DOHH2 (cell line): ENCODE measurements at regions not wholly inside any gene's neighbourhood (a gene's known extent, or its start where the extent isn't known, plus 50 kb on each side); places are given as distances from the start of the nearest gene placed in this dataset.
"Not testable (repeated sequence)": the region's sequence is repeated elsewhere in the genome, so short reads cannot be mapped to it uniquely, and the experiment has no call there.

Experiments
- H3F3A ChIP-seq: fragments of 200-600 bp; sonication (generic), shearing (Covaris generic); 2 replicates; pipeline ENCODE4 v1.6.0; 2016; ENCODE audit warnings: antibody characterized with exemption, mild to moderate bottlenecking; ENCODE audit not compliant: control insufficient read depth, insufficient read depth
- H3K27ac ChIP-seq: fragments of 200-600 bp; sonication (generic); 2 replicates; pipeline ENCODE4 v1.5.1; 2014; ENCODE audit warnings: low read depth, mild to moderate bottlenecking, low read length, moderate library complexity
- H3K27me3 ChIP-seq: fragments of 200-600 bp; sonication (generic); 2 replicates; pipeline ENCODE4 v1.6.1; 2014; ENCODE audit warnings: mild to moderate bottlenecking, low read length, mixed read lengths; ENCODE audit not compliant: control insufficient read depth
- H3K36me3 ChIP-seq: fragments of 200-600 bp; sonication (generic); 2 replicates; pipeline ENCODE4 v1.6.1; 2014; ENCODE audit warnings: mild to moderate bottlenecking, low read length, moderate library complexity, mixed read lengths; ENCODE audit not compliant: control insufficient read depth
- H3K4me1 ChIP-seq: fragments of 200-600 bp; sonication (generic); 2 replicates; pipeline ENCODE4 v1.6.1; 2014; ENCODE audit warnings: mild to moderate bottlenecking, low read length, mixed read lengths; ENCODE audit not compliant: control insufficient read depth
- H3K4me2 ChIP-seq: fragments of 200-600 bp; sonication (generic); 2 replicates; pipeline ENCODE4 v1.6.0; 2014; ENCODE audit warnings: mild to moderate bottlenecking, low read length, moderate library complexity
- H3K4me3 ChIP-seq: fragments of 200-600 bp; sonication (generic); 2 replicates; pipeline ENCODE4 v1.5.1; 2014; ENCODE audit warnings: mild to moderate bottlenecking, low read length, mixed read lengths
- H3K79me2 ChIP-seq: fragments of 200-600 bp; sonication (generic); 2 replicates; pipeline ENCODE4 v1.6.1; 2014; ENCODE audit warnings: mild to moderate bottlenecking, low read length, mixed read lengths; ENCODE audit not compliant: control insufficient read depth
- H3K9me2 ChIP-seq: fragments of 200-600 bp; sonication (generic); replicated peaks from 2 replicates; pipeline ENCODE4 v1.6.1; 2014; ENCODE audit warnings: mild to moderate bottlenecking, low read length, mixed read lengths; ENCODE audit not compliant: control insufficient read depth
- H3K9me3 ChIP-seq: fragments of 200-600 bp; sonication (generic); 2 replicates; pipeline ENCODE4 v1.6.1; 2014; ENCODE audit warnings: antibody characterized with exemption, low read length, mixed read lengths; ENCODE audit not compliant: control insufficient read depth, insufficient read depth
- H4K20me1 ChIP-seq: fragments of 200-600 bp; sonication (generic); 2 replicates; pipeline ENCODE4 v1.6.0; 2014; ENCODE audit warnings: low read depth, mild to moderate bottlenecking, antibody characterized with exemption, low read length, moderate library complexity; ENCODE audit not compliant: control insufficient read depth, insufficient read depth
- EZH2phosphoT487 ChIP-seq: fragments of 200-600 bp; sonication (generic); IDR thresholded peaks from 2 replicates; pipeline ENCODE4 v1.6.1; 2017; ENCODE audit warnings: borderline replicate concordance, mild to moderate bottlenecking, antibody characterized with exemption, low read length, moderate library complexity, mixed read lengths
- TF ChIP-seq, protein P1 (sequence below): fragments of 200-600 bp; sonication (generic); IDR thresholded peaks from one replicate; pipeline ENCODE4 v1.5.1; 2014; ENCODE audit warnings: antibody characterized with exemption, mild to moderate bottlenecking, low read depth, low read length; ENCODE audit not compliant: poor library complexity, severe bottlenecking

DNA sequence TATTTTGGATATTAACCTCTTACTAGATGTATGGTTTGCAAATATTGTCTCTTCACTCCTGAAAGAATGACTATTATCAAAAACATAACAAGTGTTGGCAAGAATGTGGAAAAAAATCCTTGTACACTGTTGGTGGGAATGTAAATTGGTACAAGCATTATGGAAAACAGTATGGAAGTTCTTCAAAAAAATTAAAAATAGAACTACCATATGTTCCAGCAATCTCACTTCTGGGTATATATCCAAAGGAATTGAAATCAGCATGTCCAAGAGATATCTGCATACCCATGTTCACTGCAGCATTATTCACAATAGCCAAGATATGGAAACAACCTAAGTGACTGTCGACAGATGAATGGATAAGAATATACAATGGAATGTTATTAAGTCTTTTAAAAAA lies 61.6 kb upstream of the KIT start:
- Histone ChIP-seq H3K9me3 (no peaks in the 10 kb centered on the region), H3K4me2 (no peak overlapping the region), H4K20me1 (no peaks in the 10 kb centered on the region), H3K27ac (no peak overlapping the region), H3K4me3 (no peak overlapping the region), H3K79me2 (no peaks in the 10 kb centered on the region), H3K27me3 (no peaks in the 10 kb centered on the region), H3K36me3 (no peaks in the 10 kb centered on the region), H3K9me2 (no peaks in the 10 kb centered on the region), H3K4me1 (no peaks in the 10 kb centered on the region), H3F3A (no peaks in the 10 kb centered on the region)
- TF ChIP-seq EZH2phosphoT487, result no peak
- TF ChIP-seq, protein P1, sequence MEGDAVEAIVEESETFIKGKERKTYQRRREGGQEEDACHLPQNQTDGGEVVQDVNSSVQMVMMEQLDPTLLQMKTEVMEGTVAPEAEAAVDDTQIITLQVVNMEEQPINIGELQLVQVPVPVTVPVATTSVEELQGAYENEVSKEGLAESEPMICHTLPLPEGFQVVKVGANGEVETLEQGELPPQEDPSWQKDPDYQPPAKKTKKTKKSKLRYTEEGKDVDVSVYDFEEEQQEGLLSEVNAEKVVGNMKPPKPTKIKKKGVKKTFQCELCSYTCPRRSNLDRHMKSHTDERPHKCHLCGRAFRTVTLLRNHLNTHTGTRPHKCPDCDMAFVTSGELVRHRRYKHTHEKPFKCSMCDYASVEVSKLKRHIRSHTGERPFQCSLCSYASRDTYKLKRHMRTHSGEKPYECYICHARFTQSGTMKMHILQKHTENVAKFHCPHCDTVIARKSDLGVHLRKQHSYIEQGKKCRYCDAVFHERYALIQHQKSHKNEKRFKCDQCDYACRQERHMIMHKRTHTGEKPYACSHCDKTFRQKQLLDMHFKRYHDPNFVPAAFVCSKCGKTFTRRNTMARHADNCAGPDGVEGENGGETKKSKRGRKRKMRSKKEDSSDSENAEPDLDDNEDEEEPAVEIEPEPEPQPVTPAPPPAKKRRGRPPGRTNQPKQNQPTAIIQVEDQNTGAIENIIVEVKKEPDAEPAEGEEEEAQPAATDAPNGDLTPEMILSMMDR, result no peak

DNA sequence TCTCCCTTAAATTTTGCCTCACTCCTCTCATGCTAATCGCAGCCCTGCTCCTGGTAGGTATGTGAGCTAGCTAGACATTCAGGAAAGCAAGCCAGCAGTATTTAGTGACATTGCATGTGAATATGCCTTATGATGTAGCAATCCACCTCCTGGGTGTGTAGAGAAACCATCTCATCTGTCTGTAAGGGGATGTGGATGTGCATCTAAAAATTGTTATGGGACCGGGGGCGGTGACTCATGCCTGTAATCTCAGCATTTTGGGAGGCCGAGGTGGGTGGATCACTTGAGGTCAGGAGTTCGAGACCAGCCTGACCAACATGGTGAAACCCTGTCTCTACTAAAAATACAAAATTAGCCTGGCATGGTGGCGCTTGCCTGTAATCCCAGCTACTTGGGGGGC lies 60.1 kb upstream of the KIT start:
- not testable (repeated sequence) for H3K79me2 ChIP-seq, H4K20me1 ChIP-seq, H3K4me2 ChIP-seq, H3K9me3 ChIP-seq, H3K27me3 ChIP-seq, H3K9me2 ChIP-seq, H3F3A ChIP-seq, H3K4me3 ChIP-seq, H3K36me3 ChIP-seq, H3K4me1 ChIP-seq, H3K27ac ChIP-seq

DNA sequence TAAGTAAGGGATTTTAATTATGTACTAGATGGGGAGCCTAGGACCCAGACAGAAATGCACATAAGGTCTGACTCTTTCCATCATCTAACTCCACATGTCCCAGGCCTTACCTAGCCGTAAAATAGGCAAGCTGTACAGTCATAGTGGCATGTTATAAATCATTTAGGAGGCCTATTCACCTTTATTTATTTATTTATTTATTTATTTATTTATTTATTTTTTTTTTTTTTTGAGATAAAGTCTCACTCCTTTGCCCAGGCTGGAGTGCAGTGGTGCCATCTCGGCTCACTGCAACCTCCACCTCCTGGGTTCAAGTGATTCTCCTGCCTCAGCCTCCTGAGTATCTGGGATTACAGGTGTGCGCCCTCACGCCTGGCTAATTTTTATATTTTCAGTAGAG lies 55.6 kb upstream of the KIT start:
- not testable (repeated sequence) for H3K9me2 ChIP-seq, H3K27me3 ChIP-seq, H3K9me3 ChIP-seq, H3K79me2 ChIP-seq, H3K4me2 ChIP-seq, H3K27ac ChIP-seq, H4K20me1 ChIP-seq, H3K4me1 ChIP-seq, H3F3A ChIP-seq, H3K36me3 ChIP-seq, H3K4me3 ChIP-seq

DNA sequence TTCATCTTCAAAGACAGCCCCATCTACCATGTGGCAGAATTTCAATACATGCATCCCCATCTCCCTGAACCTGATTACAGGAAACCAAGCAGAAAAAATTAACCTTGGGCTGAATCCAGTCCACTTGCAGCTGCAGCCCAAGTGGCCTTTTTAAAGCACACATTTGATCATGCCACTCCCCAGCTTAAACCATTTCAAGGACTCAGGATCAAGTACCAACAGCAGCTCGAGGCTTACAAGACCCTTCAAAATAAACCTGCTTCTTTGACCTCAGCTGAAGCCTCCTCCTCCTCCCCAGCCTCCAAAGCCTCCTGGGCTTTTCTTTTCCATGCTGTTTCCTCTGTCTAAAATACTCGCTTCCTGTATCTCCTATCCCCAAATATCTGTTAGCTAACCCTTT lies 50.7 kb upstream of the KIT start:
- no peaks in the 10 kb centered on the region for H3K4me1 ChIP-seq
- H3K27me3 ChIP-seq, result no peaks in the 10 kb centered on the region
- no peaks in the 10 kb centered on the region for H4K20me1 ChIP-seq
- no peaks in the 10 kb centered on the region for H3F3A ChIP-seq
- no peak overlapping the region for H3K4me2 ChIP-seq
- H3K9me3 ChIP-seq, result no peaks in the 10 kb centered on the region
- H3K27ac ChIP-seq, result no peak overlapping the region
- TF ChIP-seq, protein P1, result no peak
- H3K36me3 ChIP-seq, result no peaks in the 10 kb centered on the region
- H3K9me2 ChIP-seq, result no peaks in the 10 kb centered on the region
- no peak overlapping the region for H3K4me3 ChIP-seq
- H3K79me2 ChIP-seq, result no peaks in the 10 kb centered on the region

DNA sequence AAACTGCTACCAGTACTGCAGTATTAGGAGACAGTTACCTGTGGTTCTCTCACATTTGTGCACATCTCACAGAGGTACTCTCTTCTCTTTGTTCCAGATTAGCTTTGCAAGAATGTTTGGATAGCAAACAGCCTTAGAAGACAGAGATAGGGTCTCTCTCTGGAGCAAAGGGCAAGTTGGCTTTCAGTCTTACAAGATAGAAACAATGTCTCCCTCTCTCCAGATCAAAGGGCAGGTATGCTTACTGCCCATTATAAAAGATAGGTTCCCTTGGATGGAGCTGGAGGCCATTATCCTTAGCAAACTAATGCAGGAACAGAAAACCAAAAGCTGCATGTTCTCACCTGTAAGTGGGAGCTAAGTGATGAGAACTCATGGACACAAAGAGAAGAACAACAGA lies 50.2 kb upstream of the KIT start:
- TF ChIP-seq EZH2phosphoT487, result no peak
- TF ChIP-seq, protein P1, result no peak
- Histone ChIP-seq H3K79me2 (no peaks in the 10 kb centered on the region), H3F3A (no peaks in the 10 kb centered on the region), H3K9me2 (no peaks in the 10 kb centered on the region), H3K36me3 (no peaks in the 10 kb centered on the region), H3K9me3 (no peaks in the 10 kb centered on the region), H3K4me1 (no peaks in the 10 kb centered on the region), H3K4me2 (no peak overlapping the region), H3K4me3 (no peak overlapping the region), H4K20me1 (no peaks in the 10 kb centered on the region), H3K27me3 (no peaks in the 10 kb centered on the region), H3K27ac (no peak overlapping the region)
